CD4-positive, alpha-beta T cell treated with Interleukin-12 subunit alpha and Interleukin-12 subunit beta, for 1 hour (primary cell): ENCODE measurements at regions not wholly inside any gene's neighbourhood (a gene's known extent, or its start where the extent isn't known, plus 50 kb on each side); places are given as distances from the start of the nearest gene placed in this dataset.

Experiments
- DNase-seq: peaks from one replicate; pipeline ENCODE4 v3.0.0-alpha.2; 2020

GRCh38 chr11:114811971-114812370 is 133.6 kb downstream of the NXPE2 start:
- no peak for DNase-seq

DNA sequence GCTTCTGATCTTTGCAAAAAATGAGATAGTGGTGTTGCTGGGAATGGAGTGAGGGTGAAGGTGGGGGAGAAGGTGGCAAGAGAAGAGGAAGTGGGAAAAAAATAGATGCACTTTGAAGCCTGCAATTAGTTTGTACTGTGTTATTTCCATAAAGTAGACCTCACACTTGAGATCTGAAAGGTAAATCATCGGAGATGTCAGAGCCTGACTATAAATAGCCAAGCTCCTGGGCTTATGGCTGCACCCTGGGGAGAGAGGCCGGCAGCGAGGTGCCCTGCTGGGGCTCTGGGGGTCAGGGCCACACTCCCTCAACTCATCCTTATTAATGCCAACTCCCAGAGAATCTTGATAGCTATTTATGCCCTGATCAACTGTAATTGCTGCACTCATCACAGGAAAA is 134.4 kb downstream of the NXPE2 start:
- DNase-seq = no peak

DNA sequence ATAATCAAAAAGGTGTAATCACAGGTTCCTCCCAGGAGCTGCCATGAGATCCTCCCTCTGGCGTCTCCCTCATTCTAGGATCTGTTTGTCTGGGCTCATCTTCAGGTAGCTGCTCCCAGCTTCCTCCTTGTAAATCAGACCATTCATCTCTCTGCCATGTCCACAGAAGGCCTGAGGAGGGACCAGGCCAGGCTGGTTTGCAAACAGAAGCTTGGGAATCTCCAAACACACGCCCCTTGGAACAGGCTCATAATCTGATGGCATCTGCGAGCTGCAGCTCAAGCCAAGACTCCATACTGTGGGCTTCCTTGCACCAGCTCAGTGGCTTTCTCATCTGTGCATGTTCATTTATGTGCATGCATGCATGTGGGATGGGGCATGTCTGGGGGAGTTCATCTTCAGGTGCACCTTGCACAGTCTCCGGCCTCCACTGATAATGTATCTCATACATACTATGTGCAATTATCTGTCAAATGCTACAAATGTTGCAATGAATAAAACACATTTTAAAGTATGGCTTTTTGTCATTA is 134.9 kb downstream of the NXPE2 start:
- DNase-seq = no peak

DNA sequence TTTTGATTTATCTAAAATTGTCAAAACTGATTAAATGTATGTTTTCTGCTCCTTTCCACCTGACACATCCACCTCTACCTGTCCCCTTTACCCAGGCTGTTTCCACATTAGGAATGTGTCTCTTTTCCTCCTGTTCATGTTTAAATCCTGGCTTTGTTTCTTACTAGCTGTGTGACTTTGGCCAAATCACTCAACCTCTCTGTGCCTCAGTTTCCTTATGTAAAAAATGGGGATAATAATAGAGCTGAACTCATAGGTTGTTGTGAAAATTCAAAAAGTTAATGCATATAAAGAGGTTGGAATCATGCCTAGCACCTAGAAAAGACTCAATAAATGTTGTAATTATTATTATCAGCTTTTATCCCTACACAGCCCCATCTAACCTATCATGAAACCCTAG is 136.8 kb downstream of the NXPE2 start:
- DNase-seq = no peak

DNA sequence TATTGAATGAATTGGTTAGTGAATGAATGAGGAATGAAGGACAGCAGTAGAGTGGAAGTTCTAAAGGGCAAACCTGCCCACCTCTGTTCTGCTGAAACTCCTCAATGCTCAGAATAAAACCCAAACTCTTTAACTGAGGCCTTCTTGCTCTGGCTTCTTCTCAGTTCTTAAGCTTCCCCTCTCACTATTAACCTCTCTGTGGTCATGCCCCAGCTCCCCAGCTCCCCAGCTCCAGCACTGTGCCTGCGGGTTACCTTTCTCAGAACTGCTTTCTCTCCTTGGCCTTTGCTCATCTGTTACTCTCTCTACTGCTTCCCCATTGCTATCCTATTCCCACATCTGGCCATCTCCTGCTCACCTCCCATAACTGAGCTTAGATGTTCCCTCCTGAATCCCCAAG is 137.4 kb downstream of the NXPE2 start:
- DNase-seq = no peak

GRCh38 chr11:114816791-114817190 is 138.5 kb downstream of the NXPE2 start:
- DNase-seq = no peak

DNA sequence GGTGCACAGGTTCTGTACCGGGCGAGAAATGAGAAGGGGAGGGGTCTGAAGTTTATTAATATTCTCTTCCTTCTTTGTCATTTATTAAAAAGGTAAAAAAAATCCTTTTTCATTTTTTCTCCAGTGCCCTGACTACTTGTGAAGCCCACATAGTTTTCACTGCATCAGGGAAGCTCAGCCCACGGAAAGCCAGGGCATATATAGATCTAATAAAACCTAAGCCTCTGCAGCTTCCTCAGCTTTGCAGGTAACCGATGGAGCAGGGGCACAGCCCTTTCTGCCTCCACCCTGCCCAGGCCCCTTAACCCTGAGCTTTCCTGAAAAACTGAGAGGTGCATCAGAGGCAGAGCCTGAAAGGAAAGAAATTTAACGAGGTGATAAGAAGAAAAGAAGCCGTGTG is 140.1 kb downstream of the NXPE2 start:
- DNase-seq = no peak

DNA sequence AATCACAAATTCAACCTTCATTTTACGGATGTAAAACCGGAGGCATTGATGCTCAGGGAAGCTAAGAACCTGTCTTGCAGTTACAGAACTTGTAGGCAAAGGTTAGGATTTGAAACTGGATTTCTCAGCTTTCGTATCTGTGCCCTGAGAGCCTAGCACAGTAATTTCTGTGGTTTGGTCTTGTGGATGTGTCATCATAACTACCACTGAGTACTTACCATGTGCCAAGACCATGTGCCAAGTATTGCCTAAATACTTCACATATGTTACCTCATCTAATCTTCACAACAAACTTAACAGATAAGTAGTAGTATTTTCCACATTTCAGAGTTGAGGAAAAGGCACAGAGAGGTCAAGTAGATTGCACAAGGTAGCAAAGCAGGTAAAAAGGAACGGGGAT is 140.7 kb downstream of the NXPE2 start:
- no peak for DNase-seq

GRCh38 chr11:114820621-114821020 is 142.3 kb downstream of the NXPE2 start:
- no peak for DNase-seq

- DNase-seq = no peak
Observed at GRCh38 chr11:114821621-114822412, 143.5 kb downstream of the NXPE2 start.

DNA sequence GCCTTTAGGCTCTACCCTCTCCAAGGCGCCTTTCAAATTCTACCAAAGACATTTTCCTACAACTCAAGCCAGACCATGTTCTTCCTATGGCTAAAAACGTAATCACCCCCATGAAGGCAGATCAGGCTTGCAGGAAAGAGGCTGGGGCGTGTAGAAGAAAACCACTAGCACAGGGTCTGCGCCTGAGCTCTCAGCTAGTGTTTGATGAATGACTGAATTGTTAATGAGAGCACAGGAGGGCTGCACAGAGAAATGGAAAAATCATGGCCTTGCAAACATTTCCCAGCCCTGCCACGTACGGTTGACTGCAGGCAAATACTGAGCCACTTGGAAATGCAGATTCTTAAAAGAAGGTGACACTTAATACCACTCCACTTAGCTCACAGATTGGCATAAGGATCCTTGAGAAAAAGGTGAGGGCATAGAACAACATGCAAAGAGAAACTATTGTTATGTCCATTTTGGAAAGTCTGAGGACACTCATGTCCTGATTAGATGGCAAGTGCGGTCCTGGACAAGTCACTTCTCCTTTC is 148.6 kb downstream of the NXPE2 start:
- no peak for DNase-seq

DNA sequence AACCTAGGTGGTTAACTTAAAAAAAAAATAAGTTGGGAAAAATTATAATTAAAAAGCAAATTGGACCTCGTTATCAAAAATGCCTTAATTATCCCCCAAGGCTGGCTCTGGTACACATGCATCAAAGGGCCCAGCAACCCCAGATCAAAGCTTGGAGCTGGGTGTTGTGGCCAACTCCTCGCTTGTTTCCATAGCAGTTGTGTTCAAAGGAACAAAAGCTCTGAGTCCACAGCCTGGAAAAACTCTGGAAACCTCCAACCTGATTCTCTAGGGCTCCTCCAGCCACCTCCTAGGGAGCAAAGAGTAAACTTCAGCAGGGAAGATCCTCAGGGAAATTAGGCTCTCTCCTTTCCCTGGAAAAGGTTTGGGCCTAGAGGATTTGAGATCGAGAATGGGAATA is 149.4 kb downstream of the NXPE2 start:
- no peak for DNase-seq

GRCh38 chr11:114832532-114833125 is 154.3 kb downstream of the NXPE2 start:
- no peak for DNase-seq

GRCh38 chr11:114836161-114836560 is 157.8 kb downstream of the NXPE2 start:
- no peak for DNase-seq

- DNase-seq = no peak
Observed at GRCh38 chr11:114844896-114845295, 166.6 kb downstream of the NXPE2 start.

GRCh38 chr11:114845766-114846415 is 167.6 kb downstream of the NXPE2 start:
- DNase-seq = no peak

DNA sequence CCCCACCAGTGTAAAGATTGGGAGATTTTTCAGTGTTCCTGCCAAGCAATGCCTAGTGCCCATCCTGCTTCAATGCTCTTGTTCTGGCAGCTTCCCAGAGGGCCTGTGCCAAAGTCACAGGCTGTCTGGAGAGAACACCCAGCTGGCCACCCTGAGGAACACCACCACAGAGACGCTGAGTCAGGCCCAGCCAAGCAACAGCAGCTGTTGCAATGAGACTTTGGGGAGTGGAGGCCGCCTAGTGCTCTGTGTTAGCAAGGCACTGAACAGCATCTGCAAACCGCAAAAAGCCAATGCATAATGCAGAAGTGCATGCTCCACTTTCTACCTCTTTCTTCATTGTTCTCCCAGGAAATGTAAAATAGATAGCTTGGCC is 168.1 kb downstream of the NXPE2 start:
- DNase-seq = no peak

- no peak for DNase-seq
Observed at GRCh38 chr11:114847306-114847975, 169.1 kb downstream of the NXPE2 start.

- no peak for DNase-seq
Observed at GRCh38 chr11:114848027-114848426, 169.7 kb downstream of the NXPE2 start.

GRCh38 chr11:114857281-114857680 is 179.0 kb downstream of the NXPE2 start:
- DNase-seq = no peak

DNA sequence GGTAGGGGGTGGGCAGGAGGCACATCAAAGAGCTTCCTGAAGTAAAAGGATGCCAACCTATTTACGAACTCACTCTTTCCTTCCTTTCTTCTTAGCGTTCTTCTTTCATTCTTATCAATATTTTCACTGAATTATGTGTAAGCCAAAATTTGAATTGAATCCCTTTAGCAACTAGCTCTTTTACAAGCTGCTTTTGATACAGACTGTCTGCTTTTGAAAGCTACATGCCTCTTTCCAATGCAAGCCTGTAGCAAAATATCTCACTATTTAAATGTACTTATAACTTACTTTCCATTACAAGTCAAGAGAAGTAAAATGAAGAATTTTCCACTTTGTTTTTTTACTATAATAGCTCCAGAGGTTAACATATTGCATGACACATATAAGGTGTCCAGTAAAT is 186.6 kb downstream of the NXPE2 start:
- no peak for DNase-seq

GRCh38 chr11:114876234-114876633 is 197.9 kb downstream of the NXPE2 start:
- DNase-seq = no peak

DNA sequence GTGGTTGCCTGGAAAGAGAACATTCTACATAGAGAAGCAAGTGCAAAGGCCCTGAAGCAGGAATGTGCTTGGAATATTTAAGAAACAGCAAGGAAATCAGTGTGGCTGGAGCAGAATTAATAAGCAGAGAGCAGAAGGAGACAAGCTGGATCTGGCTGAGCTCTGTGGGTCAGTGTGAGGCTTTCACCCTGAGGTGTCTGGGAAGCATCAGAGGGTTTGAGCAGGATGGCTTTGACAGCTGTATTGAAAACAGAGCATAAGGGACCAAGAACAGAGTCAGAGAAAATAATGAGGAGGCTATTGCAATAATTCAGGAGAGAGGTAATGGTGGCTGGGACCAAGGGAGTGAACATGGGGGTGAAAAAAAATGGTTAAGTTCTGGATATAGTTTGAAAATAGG is 199.6 kb downstream of the NXPE2 start:
- DNase-seq = no peak
